Heart left ventricle (tissue), 16 donors: ENCODE measurements at regions not wholly inside any gene's neighbourhood (a gene's known extent, or its start where the extent isn't known, plus 50 kb on each side); places are given as distances from the start of the nearest gene placed in this dataset.

Experiments
- ATAC-seq, 4 donors: fragments of 200-7000 bp; cut with Tn5 transposase; one replicate each; pipeline ENCODE4 v1.9.1; 2020 to 2022; ENCODE audit warnings: moderate library complexity in 4 of 4, mild to moderate bottlenecking in 3 of 4, moderate number of reproducible peaks in 1 of 4
- DNase-seq, 5 donors: peaks; one replicate each; pipeline ENCODE4 v3.0.0-alpha.2; 2020
- H3K27ac ChIP-seq, 12 donors: fragments of 200-600 bp; sonication (generic) in 4 of 12; one replicate each; pipeline versions ENCODE4 v1.5.0 to v1.8.0; 2016 to 2022; ENCODE audit warnings: mild to moderate bottlenecking in 2 of 12
- H3K27me3 ChIP-seq, 9 donors: fragments of 200-600 bp; sonication (generic) in 2 of 9; one replicate each; pipeline versions ENCODE4 v1.5.1 to v1.8.0; 2016 to 2022; ENCODE audit warnings: mild to moderate bottlenecking in 3 of 9
- H3K36me3 ChIP-seq, 9 donors: fragments of 200-600 bp; sonication (generic) in 2 of 9; one replicate each; pipeline versions ENCODE4 v1.5.0 to v1.8.0; 2018 to 2022; ENCODE audit warnings: mild to moderate bottlenecking in 2 of 9
- H3K4me1 ChIP-seq, 12 donors: fragments of 200-600 bp; sonication (generic) in 4 of 12; one replicate each; pipeline versions ENCODE4 v1.5.0 to v1.8.0; 2016 to 2022; ENCODE audit warnings: mild to moderate bottlenecking in 3 of 12
- H3K4me3 ChIP-seq, 12 donors: fragments of 200-600 bp; sonication (generic) in 4 of 12; one replicate each; pipeline versions ENCODE4 v1.5.0 to v1.8.0; 2017 to 2022; ENCODE audit warnings: mild to moderate bottlenecking in 9 of 12, moderate library complexity in 4 of 12
- H3K9me3 ChIP-seq, 12 donors: fragments of 200-600 bp; sonication (generic) in 4 of 12; one replicate each; pipeline versions ENCODE4 v1.5.0 to v1.8.0; 2016 to 2022; ENCODE audit warnings: mild to moderate bottlenecking in 1 of 12
- POLR2A ChIP-seq, 2 donors: fragments of 450-650 bp; IDR thresholded peaks; one replicate each; pipeline ENCODE4 v1.6.1; 2017; ENCODE audit warnings: antibody characterized with exemption in 2 of 2, mild to moderate bottlenecking in 2 of 2, moderate library complexity in 2 of 2
- WGBS, 4 donors: extraction: QIAGEN DNeasy Blood & Tissue Kit in 2 of 4; methylation state at CpG; one replicate each; pipeline versions ENCODE4 v1.1.5 to v1.1.7; 2013 to 2018; 5-methylcytosine and 5-hydroxymethylcytosine counted together
- intact Hi-C, 10 donors: fragments of 100-400 bp; cut with DNase I; formaldehyde crosslinking; loops; one replicate each; pipeline versions ENCODE4 v1.11.1 to v1.14.2; 2022
- TF ChIP-seq, protein P1 (sequence below), 12 donors: fragments of 200-600 bp; sonication (generic) in 4 of 12; IDR thresholded peaks; one replicate each; pipeline versions ENCODE4 v1.5.0 to v1.8.0; 2018 to 2022; ENCODE audit warnings: antibody characterized with exemption in 12 of 12, mild to moderate bottlenecking in 5 of 12
- donor health status: ischemic (EF 13 %, LVEDD 7.1; RV severe dilation, severe dysfunction).
- donor health status: healthy with polysubstance abuse.
- donor health status: DM: no; HTN: yes; CAD: no.
- donor health status: DM: no; HTN: no; CAD: no.
- donor health status: ischemic (EF 25% LVEDD 6.9; RV normal size, moderate dysfunction).
- donor health status: ischemic (EF 25% LVEDD 5.7; RV mildly dilated, moderate dysfunction).
- donor health status: healthy.
- donor health status: DM: yes; HTN: yes; CAD: no.
- donor health status: ischemic (EF 35%, LVEDD 5.7; RV mildly dilated, moderate dysfunction).
- donor health status: nonischemic (EF 11% LVEDD 7.7; RV severe dilation, severe dysfunction).
- donor health status: DM: yes; HTN: yes; CAD: no.
- donor health status: PGD.
- donor health status: ischemic (EF 29% LVEDD 5.4; RV normal size, mild dysfunction).
- donor health status: nonischemic (EF 23%, LVEDD 6.1; RV moderate dilation, normal function).

DNA sequence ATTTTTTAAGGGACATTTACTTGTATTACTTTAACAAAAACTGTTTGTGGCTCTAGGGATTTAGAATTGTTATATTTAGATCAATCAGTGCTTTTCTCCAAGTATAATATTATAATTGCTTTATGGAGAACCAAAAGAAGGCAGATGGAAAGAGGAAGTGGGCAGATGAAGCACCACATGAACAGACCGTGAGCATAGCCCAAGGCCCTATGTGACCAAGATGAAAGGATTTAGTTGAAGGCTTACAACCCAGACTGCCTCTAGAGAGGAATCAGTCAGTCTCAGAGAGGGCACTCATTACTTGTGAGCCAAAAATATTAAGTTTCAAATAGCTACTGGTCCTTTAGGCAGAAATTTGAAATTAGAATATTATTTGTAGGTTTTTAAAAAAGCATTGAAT lies 102.3 kb upstream of the IMPG1 start:
- no peak for DNase-seq
- Histone ChIP-seq H3K27me3 (no peaks in the 10 kb centered on the region), H3K4me3 (no peak overlapping the region), H3K4me1 (no peaks in the 10 kb centered on the region), H3K36me3 (no peaks in the 10 kb centered on the region), H3K27ac (no peak overlapping the region), H3K9me3 (peaks cover 0 to 9% (median 0%) of the 10 kb centered on the region in 12 donors)
- TF ChIP-seq POLR2A (IDR thresholded peaks at IDR 0.05) = no peak
- TF ChIP-seq, protein P1, sequence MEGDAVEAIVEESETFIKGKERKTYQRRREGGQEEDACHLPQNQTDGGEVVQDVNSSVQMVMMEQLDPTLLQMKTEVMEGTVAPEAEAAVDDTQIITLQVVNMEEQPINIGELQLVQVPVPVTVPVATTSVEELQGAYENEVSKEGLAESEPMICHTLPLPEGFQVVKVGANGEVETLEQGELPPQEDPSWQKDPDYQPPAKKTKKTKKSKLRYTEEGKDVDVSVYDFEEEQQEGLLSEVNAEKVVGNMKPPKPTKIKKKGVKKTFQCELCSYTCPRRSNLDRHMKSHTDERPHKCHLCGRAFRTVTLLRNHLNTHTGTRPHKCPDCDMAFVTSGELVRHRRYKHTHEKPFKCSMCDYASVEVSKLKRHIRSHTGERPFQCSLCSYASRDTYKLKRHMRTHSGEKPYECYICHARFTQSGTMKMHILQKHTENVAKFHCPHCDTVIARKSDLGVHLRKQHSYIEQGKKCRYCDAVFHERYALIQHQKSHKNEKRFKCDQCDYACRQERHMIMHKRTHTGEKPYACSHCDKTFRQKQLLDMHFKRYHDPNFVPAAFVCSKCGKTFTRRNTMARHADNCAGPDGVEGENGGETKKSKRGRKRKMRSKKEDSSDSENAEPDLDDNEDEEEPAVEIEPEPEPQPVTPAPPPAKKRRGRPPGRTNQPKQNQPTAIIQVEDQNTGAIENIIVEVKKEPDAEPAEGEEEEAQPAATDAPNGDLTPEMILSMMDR (IDR thresholded peaks at IDR 0.05) = no peak
- 20 to 71% (median 58%) methylated on average over 1 of the region's 1 CpG for WGBS, 4 donors
- intact Hi-C loops = no loop called here
- ATAC-seq = no peak

DNA sequence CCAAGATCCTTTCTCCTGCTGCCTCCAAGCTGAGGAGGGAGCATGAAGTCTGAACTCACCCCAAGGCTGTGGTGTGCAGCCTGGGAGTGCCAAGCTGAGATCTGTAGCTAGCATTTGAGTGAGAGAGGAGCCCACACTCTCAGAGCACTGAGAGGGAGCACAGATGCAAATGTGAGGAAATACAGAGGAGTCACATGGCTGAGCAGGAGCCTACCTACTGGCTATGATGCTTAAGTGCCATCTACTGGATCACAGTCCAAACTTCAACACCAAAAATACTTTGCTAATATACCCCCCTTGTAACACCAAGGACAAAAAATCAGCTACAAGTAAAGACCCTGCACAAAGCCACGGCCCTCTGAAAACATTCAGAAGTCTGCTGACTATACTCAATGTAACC lies 94.4 kb upstream of the IMPG1 start:
- no peak for ATAC-seq
- WGBS, 4 donors = 54 to 83% (median 72%) methylated on average over 1 of the region's 1 CpG
- DNase-seq = no peak
- Histone ChIP-seq H3K27me3 (no peaks in the 10 kb centered on the region), H3K9me3 (peaks cover 0 to 16% (median 0%) of the 10 kb centered on the region in 12 donors), H3K36me3 (no peaks in the 10 kb centered on the region), H3K27ac (no peak overlapping the region), H3K4me1 (no peaks in the 10 kb centered on the region), H3K4me3 (no peak overlapping the region)
- intact Hi-C loops = no loop called here
- no peak for TF ChIP-seq POLR2A (IDR thresholded peaks at IDR 0.05)
- TF ChIP-seq, protein P1 (IDR thresholded peaks at IDR 0.05) = no peak

DNA sequence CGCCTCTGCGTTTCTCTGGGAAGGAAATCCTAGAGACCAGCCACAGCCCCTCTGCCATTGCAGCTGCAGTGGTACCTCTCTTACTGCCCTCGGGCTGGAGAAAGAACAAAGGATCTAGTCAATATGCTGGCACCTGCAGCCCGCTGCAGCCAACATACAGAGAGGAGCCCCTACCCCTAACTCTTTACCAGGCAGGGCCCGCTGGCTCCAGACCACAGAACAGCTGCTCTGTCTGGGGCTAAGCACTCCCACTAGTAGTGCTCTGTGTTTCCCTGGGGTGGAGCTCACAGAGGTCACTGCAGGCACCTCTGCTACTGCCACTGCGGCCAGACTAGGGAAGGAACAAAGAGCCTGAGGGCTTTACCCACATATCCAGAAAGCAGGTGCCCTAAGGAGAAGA lies 93.8 kb upstream of the IMPG1 start:
- DNase-seq = no peak
- Histone ChIP-seq H3K4me3 (no peak overlapping the region), H3K27me3 (no peaks in the 10 kb centered on the region), H3K4me1 (no peaks in the 10 kb centered on the region), H3K9me3 (peaks cover 0 to 16% (median 0%) of the 10 kb centered on the region in 12 donors), H3K27ac (no peak overlapping the region), H3K36me3 (no peaks in the 10 kb centered on the region)
- WGBS, 4 donors = 79 to 90% (median 83%) methylated on average over 6 of the region's 6 CpGs
- intact Hi-C loops = no loop called here
- ATAC-seq = no peak
- TF ChIP-seq, protein P1 (IDR thresholded peaks at IDR 0.05) = no peak
- TF ChIP-seq POLR2A (IDR thresholded peaks at IDR 0.05) = no peak

DNA sequence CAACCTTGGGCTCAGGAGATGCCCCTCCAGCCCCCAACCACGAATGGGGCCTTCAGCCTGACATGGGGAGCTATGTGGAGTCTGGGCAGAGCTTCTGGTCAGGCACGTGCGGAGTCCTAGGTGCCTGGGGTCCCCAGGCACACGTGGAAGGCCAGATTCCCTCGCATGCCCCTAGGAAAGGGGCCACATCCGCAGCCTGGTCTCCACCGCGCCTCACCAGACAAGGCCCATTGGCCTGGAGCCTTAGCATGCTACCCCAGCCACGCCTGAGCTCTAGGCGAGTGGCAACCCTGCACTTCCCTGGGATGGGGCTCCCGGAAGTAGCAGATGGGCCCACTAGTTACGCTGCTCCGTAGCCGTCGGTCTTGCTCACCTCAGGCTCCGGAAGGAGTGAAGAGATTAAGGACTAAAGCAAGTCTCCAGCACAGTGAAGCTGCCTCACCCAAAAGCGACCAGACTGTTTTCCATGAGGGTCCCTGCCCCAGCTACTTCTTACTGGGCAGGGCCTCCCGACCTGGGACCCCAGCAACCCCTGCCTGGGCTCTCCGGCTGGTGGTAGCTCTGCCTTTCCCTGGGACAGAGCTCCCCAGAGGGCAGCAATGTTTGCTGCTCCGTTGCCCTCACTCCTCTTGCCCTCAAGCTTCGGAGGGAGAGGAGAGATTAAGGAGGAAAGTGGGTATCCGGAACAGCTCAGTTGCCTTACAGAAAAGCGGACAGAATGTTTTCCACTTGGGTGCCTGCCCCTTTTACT lies 93.2 kb upstream of the IMPG1 start:
- Histone ChIP-seq H3K27me3 (no peaks in the 10 kb centered on the region), H3K27ac (no peak overlapping the region), H3K36me3 (no peaks in the 10 kb centered on the region), H3K4me3 (no peak overlapping the region), H3K4me1 (no peaks in the 10 kb centered on the region), H3K9me3 (peaks cover 0 to 12% (median 0%) of the 10 kb centered on the region in 12 donors)
- ATAC-seq = no peak
- 85 to 88% (median 87%) methylated on average over 9 to 23 of the region's 23 CpGs for WGBS, 4 donors
- TF ChIP-seq, protein P1 (IDR thresholded peaks at IDR 0.05) = no peak
- TF ChIP-seq POLR2A (IDR thresholded peaks at IDR 0.05) = no peak
- intact Hi-C loops = no loop called here
- peak in 1 of 5 donors; percentile 57 for DNase-seq
